ENCODE measurements at regions not wholly inside any gene's neighbourhood (a gene's known extent, or its start where the extent isn't known, plus 50 kb on each side); places are given as distances from the start of the nearest gene placed in this dataset.

- TF ChIP-seq POLR2A (IDR thresholded peaks at IDR 0.05) (no peak), CTCF (IDR thresholded peaks at IDR 0.05) (no peak)
- Histone ChIP-seq H3K27ac (peak overlapping the region in 10 of 12 donors; percentile 99 to 100 (median 99)), H3K9me3 (no peaks in the 10 kb centered on the region), H3K4me3 (peak overlapping the region in 2 of 12 donors; percentile 86 to 97), H3K4me1 (peaks cover 0 to 69% (median 36%) of the 10 kb centered on the region in 12 donors), H3K27me3 (no peaks in the 10 kb centered on the region), H3K36me3 (peaks cover 0 to 13% (median 0%) of the 10 kb centered on the region in 9 donors)
- WGBS, 4 donors = 87 to 95% (median 90%) methylated on average over 1 of the region's 1 CpG
- DNase-seq (no peak), ATAC-seq (no peak)
- intact Hi-C loops (cut with DNase I) = loop anchor here in 8 of 10 donors (2.0 to 10.0 kb wide), 8 partner anchors 40 to 552 kb away; partner anchors contain the start of gene TRIM13 (in 3 of the 8)
Observed at GRCh38 chr13:50122455-50122854, 107.2 kb downstream of the KCNRG start.

GRCh38 chr13:50123002-50123401, 107.8 kb downstream of the KCNRG start:
- no peak for ATAC-seq
- WGBS, 4 donors = 52 to 63% (median 58%) methylated on average over 3 of the region's 3 CpGs
- Histone ChIP-seq H3K36me3 (peaks cover 0 to 13% (median 0%) of the 10 kb centered on the region in 9 donors), H3K27me3 (no peaks in the 10 kb centered on the region), H3K9me3 (no peaks in the 10 kb centered on the region), H3K4me1 (peaks cover 0 to 68% (median 36%) of the 10 kb centered on the region in 12 donors), H3K27ac (peak overlapping the region in 11 of 12 donors; percentile 99 to 100 (median 99)), H3K4me3 (peak overlapping the region in 9 of 12 donors; percentile 73 to 98 (median 90))
- no peak for DNase-seq
- TF ChIP-seq POLR2A (IDR thresholded peaks at IDR 0.05) (no peak), CTCF (IDR thresholded peaks at IDR 0.05) (no peak)
- intact Hi-C loops (cut with DNase I) = loop anchor here in 8 of 10 donors (2.0 to 10.0 kb wide), 8 partner anchors 40 to 552 kb away; partner anchors contain the start of gene TRIM13 (in 3 of the 8)

GRCh38 chr13:50123515-50123861, 108.2 kb downstream of the KCNRG start:
- H3K27ac ChIP-seq = peak overlapping the region; percentile 99 to 100 (median 99)
- H3K4me3 ChIP-seq = peak overlapping the region; percentile 71 to 98 (median 90)
- TF ChIP-seq POLR2A (IDR thresholded peaks at IDR 0.05) (no peak), CTCF (IDR thresholded peaks at IDR 0.05) (no peak)
- H3K9me3 ChIP-seq = no peaks in the 10 kb centered on the region
- 3 to 8% (median 7%) methylated on average over 13 of the region's 13 CpGs for WGBS, 4 donors
- H3K36me3 ChIP-seq = peaks cover 0 to 13% (median 0%) of the 10 kb centered on the region in 9 donors
- ATAC-seq (no peak), DNase-seq (no peak)
- peaks cover 0 to 68% (median 36%) of the 10 kb centered on the region in 12 donors for H3K4me1 ChIP-seq
- intact Hi-C loops (cut with DNase I) = loop anchor here in 8 of 10 donors (2.0 to 10.0 kb wide), 8 partner anchors 41 to 551 kb away; partner anchors contain the start of gene TRIM13 (in 3 of the 8)
- H3K27me3 ChIP-seq = peaks cover 0 to 2% (median 0%) of the 10 kb centered on the region in 9 donors

- Histone ChIP-seq H3K9me3 (no peaks in the 10 kb centered on the region), H3K4me3 (peak overlapping the region; percentile 71 to 98 (median 90)), H3K4me1 (peaks cover 0 to 69% (median 36%) of the 10 kb centered on the region in 12 donors), H3K27me3 (peaks cover 0 to 6% (median 0%) of the 10 kb centered on the region in 9 donors), H3K36me3 (peaks cover 0 to 13% (median 0%) of the 10 kb centered on the region in 9 donors), H3K27ac (peak overlapping the region; percentile 99 to 100 (median 99))
- TF ChIP-seq CTCF (IDR thresholded peaks at IDR 0.05) (peak in 4 of 12 donors; percentile 10 to 41 (median 15)), POLR2A (IDR thresholded peaks at IDR 0.05) (peak in 1 of 2 donors; percentile 92)
- intact Hi-C loops (cut with DNase I) = loop anchor here (2.0 to 10.0 kb wide), 10 partner anchors 41 to 551 kb away; partner anchors contain the start of gene TRIM13 (in 5 of the 10)
- peak; percentile 83 to 99 (median 85) for DNase-seq
- peak; percentile 92 to 94 (median 94) for ATAC-seq
- 0 to 1% (median 0%) methylated on average over 20 to 69 of the region's 69 CpGs for WGBS, 4 donors
Observed at GRCh38 chr13:50123862-50124535, 108.8 kb downstream of the KCNRG start.

Data from heart left ventricle (tissue), 16 donors.